ENCODE measurements at regions not wholly inside any gene's neighbourhood (a gene's known extent, or its start where the extent isn't known, plus 50 kb on each side); places are given as distances from the start of the nearest gene placed in this dataset.

GRCh38 chr10:128870830-128871597, 596.0 kb upstream of the MGMT start:
- Histone ChIP-seq H3K4me3 (ENCODE audit: low read length in 2 of 2) (no peak overlapping the region), H3K4me1 (ENCODE audit: insufficient read depth, low read length) (no peaks in the 10 kb centered on the region), H3K27ac (ENCODE audit: low read depth, low read length) (no peak overlapping the region), H3K27me3 (ENCODE audit: insufficient read depth, low read length) (no peaks in the 10 kb centered on the region), H3K36me3 (ENCODE audit: insufficient read depth, low read length) (no peaks in the 10 kb centered on the region), H3K9me3 (ENCODE audit: control insufficient read depth in 1 of 2, low read length in 2 of 2) (no peaks in the 10 kb centered on the region)
- CTCF ChIA-PET (ENCODE audit: partially characterized antibody): no interaction called here
- H3K27ac Mint-ChIP-seq: no peak overlapping the region
- no peaks in the 10 kb centered on the region for H3K27me3 Mint-ChIP-seq
- no peaks in the 10 kb centered on the region for H3K36me3 Mint-ChIP-seq
- DNase-seq: no peak
- POLR2A ChIA-PET (ENCODE audit: partially characterized antibody): no interaction called here
- H3K9me3 Mint-ChIP-seq: no peaks in the 10 kb centered on the region
- H3K4me3 Mint-ChIP-seq: no peak overlapping the region
- intact Hi-C loops (cut with micrococcal nuclease): no loop called here
- H3K4me1 Mint-ChIP-seq: no peaks in the 10 kb centered on the region

GRCh38 chr10:128871671-128872231, 595.3 kb upstream of the MGMT start:
- Histone ChIP-seq H3K27me3 (ENCODE audit: insufficient read depth, low read length) (no peaks in the 10 kb centered on the region), H3K36me3 (ENCODE audit: insufficient read depth, low read length) (no peaks in the 10 kb centered on the region), H3K4me3 (ENCODE audit: low read length in 2 of 2) (no peak overlapping the region), H3K4me1 (ENCODE audit: insufficient read depth, low read length) (no peaks in the 10 kb centered on the region), H3K27ac (ENCODE audit: low read depth, low read length) (no peak overlapping the region), H3K9me3 (ENCODE audit: control insufficient read depth in 1 of 2, low read length in 2 of 2) (no peaks in the 10 kb centered on the region)
- DNase-seq: no peak
- Mint-ChIP-seq H3K27me3 (no peaks in the 10 kb centered on the region), H3K27ac (no peak overlapping the region), H3K4me3 (no peak overlapping the region), H3K9me3 (no peaks in the 10 kb centered on the region), H3K36me3 (no peaks in the 10 kb centered on the region), H3K4me1 (no peaks in the 10 kb centered on the region)
- CTCF ChIA-PET (ENCODE audit: partially characterized antibody): no interaction called here
- intact Hi-C loops (cut with micrococcal nuclease): no loop called here
- POLR2A ChIA-PET (ENCODE audit: partially characterized antibody): no interaction called here

- Mint-ChIP-seq H3K27ac (no peak overlapping the region), H3K4me3 (no peak overlapping the region), H3K9me3 (no peaks in the 10 kb centered on the region), H3K36me3 (no peaks in the 10 kb centered on the region), H3K4me1 (no peaks in the 10 kb centered on the region), H3K27me3 (peaks cover 0 to 4% of the 10 kb centered on the region in 2 donors)
- no peaks in the 10 kb centered on the region for H3K9me3 ChIP-seq (ENCODE audit: control insufficient read depth in 1 of 2, low read length in 2 of 2)
- ChIA-PET CTCF (ENCODE audit: partially characterized antibody) (interaction anchor here (0.6 kb wide), 1 partner anchor 13 kb away, joined by 3 read pairs; no protein-coding TSS in a partner anchor), POLR2A (ENCODE audit: partially characterized antibody) (no interaction called here)
- DNase-seq: no peak
- no peaks in the 10 kb centered on the region for H3K4me1 ChIP-seq (ENCODE audit: insufficient read depth, low read length)
- H3K36me3 ChIP-seq (ENCODE audit: insufficient read depth, low read length): no peaks in the 10 kb centered on the region
- no peak overlapping the region for H3K27ac ChIP-seq (ENCODE audit: low read depth, low read length)
- no peak overlapping the region for H3K4me3 ChIP-seq (ENCODE audit: low read length in 2 of 2)
- H3K27me3 ChIP-seq (ENCODE audit: insufficient read depth, low read length): no peaks in the 10 kb centered on the region
- intact Hi-C loops (cut with micrococcal nuclease): no loop called here
These were observed 593.5 kb upstream of the MGMT start for GRCh38 chr10:128873411-128874054.

- no peak overlapping the region for H3K4me3 Mint-ChIP-seq
- Histone ChIP-seq H3K4me1 (ENCODE audit: insufficient read depth, low read length) (no peaks in the 10 kb centered on the region), H3K27ac (ENCODE audit: low read depth, low read length) (no peak overlapping the region), H3K27me3 (ENCODE audit: insufficient read depth, low read length) (no peaks in the 10 kb centered on the region), H3K36me3 (ENCODE audit: insufficient read depth, low read length) (no peaks in the 10 kb centered on the region), H3K9me3 (ENCODE audit: control insufficient read depth in 1 of 2, low read length in 2 of 2) (no peaks in the 10 kb centered on the region), H3K4me3 (ENCODE audit: low read length in 2 of 2) (no peak overlapping the region)
- no peaks in the 10 kb centered on the region for H3K36me3 Mint-ChIP-seq
- no peaks in the 10 kb centered on the region for H3K4me1 Mint-ChIP-seq
- H3K27me3 Mint-ChIP-seq: peaks cover 0 to 4% of the 10 kb centered on the region in 2 donors
- H3K9me3 Mint-ChIP-seq: no peaks in the 10 kb centered on the region
- ChIA-PET POLR2A (ENCODE audit: partially characterized antibody) (no interaction called here), CTCF (ENCODE audit: partially characterized antibody) (interaction anchor here (0.6 kb wide), 1 partner anchor 14 kb away, joined by 3 read pairs; no protein-coding TSS in a partner anchor)
- DNase-seq: no peak
- intact Hi-C loops (cut with micrococcal nuclease): no loop called here
- H3K27ac Mint-ChIP-seq: no peak overlapping the region
These were observed 592.7 kb upstream of the MGMT start for GRCh38 chr10:128874331-128874730.

GRCh38 chr10:128875030-128875744, 591.9 kb upstream of the MGMT start:
- H3K27ac Mint-ChIP-seq: no peak overlapping the region

GRCh38 chr10:128875956-128876736, 590.9 kb upstream of the MGMT start:
- Mint-ChIP-seq H3K27ac (no peak overlapping the region), H3K27me3 (peaks cover 0 to 4% of the 10 kb centered on the region in 2 donors), H3K36me3 (no peaks in the 10 kb centered on the region), H3K9me3 (peaks cover 0 to 3% (median 0%) of the 10 kb centered on the region in 8 donors), H3K4me1 (no peaks in the 10 kb centered on the region), H3K4me3 (no peak overlapping the region)
- ChIA-PET POLR2A (ENCODE audit: partially characterized antibody) (no interaction called here), CTCF (ENCODE audit: partially characterized antibody) (no interaction called here)
- Histone ChIP-seq H3K27ac (ENCODE audit: low read depth, low read length) (no peak overlapping the region), H3K27me3 (ENCODE audit: insufficient read depth, low read length) (no peaks in the 10 kb centered on the region), H3K9me3 (ENCODE audit: control insufficient read depth in 1 of 2, low read length in 2 of 2) (no peaks in the 10 kb centered on the region), H3K4me1 (ENCODE audit: insufficient read depth, low read length) (no peaks in the 10 kb centered on the region), H3K36me3 (ENCODE audit: insufficient read depth, low read length) (no peaks in the 10 kb centered on the region), H3K4me3 (ENCODE audit: low read length in 2 of 2) (no peak overlapping the region)
- intact Hi-C loops (cut with micrococcal nuclease): no loop called here
- no peak for DNase-seq

More at GRCh38 chr10:128875030-128875744, 591.9 kb upstream of the MGMT start:
- ChIA-PET CTCF (ENCODE audit: partially characterized antibody) (no interaction called here), POLR2A (ENCODE audit: partially characterized antibody) (no interaction called here)
- Mint-ChIP-seq H3K36me3 (no peaks in the 10 kb centered on the region), H3K9me3 (no peaks in the 10 kb centered on the region), H3K4me3 (no peak overlapping the region), H3K4me1 (no peaks in the 10 kb centered on the region), H3K27me3 (peaks cover 0 to 4% of the 10 kb centered on the region in 2 donors)
- no peaks in the 10 kb centered on the region for H3K27me3 ChIP-seq (ENCODE audit: insufficient read depth, low read length)
- H3K4me3 ChIP-seq (ENCODE audit: low read length in 2 of 2): no peak overlapping the region
- no peak overlapping the region for H3K27ac ChIP-seq (ENCODE audit: low read depth, low read length)
- H3K4me1 ChIP-seq (ENCODE audit: insufficient read depth, low read length): no peaks in the 10 kb centered on the region
- no peaks in the 10 kb centered on the region for H3K36me3 ChIP-seq (ENCODE audit: insufficient read depth, low read length)
- DNase-seq: no peak
- H3K9me3 ChIP-seq (ENCODE audit: control insufficient read depth in 1 of 2, low read length in 2 of 2): no peaks in the 10 kb centered on the region
- intact Hi-C loops (cut with micrococcal nuclease): no loop called here

- Mint-ChIP-seq H3K4me3 (no peak overlapping the region), H3K4me1 (no peaks in the 10 kb centered on the region), H3K27ac (no peak overlapping the region), H3K27me3 (peaks cover 0 to 4% of the 10 kb centered on the region in 2 donors), H3K36me3 (no peaks in the 10 kb centered on the region), H3K9me3 (peaks cover 0 to 3% (median 0%) of the 10 kb centered on the region in 8 donors)
- Histone ChIP-seq H3K27ac (ENCODE audit: low read depth, low read length) (no peak overlapping the region), H3K4me3 (ENCODE audit: low read length in 2 of 2) (no peak overlapping the region), H3K9me3 (ENCODE audit: control insufficient read depth in 1 of 2, low read length in 2 of 2) (no peaks in the 10 kb centered on the region), H3K4me1 (ENCODE audit: insufficient read depth, low read length) (no peaks in the 10 kb centered on the region), H3K36me3 (ENCODE audit: insufficient read depth, low read length) (no peaks in the 10 kb centered on the region), H3K27me3 (ENCODE audit: insufficient read depth, low read length) (no peaks in the 10 kb centered on the region)
- intact Hi-C loops (cut with micrococcal nuclease): no loop called here
- CTCF ChIA-PET (ENCODE audit: partially characterized antibody): no interaction called here
- DNase-seq: no peak
- POLR2A ChIA-PET (ENCODE audit: partially characterized antibody): no interaction called here
These were observed 589.9 kb upstream of the MGMT start for GRCh38 chr10:128877141-128877540.

Measured in CD4-positive, alpha-beta memory T cell (primary cell).